ENCODE measurements at regions not wholly inside any gene's neighbourhood (a gene's known extent, or its start where the extent isn't known, plus 50 kb on each side); places are given as distances from the start of the nearest gene placed in this dataset.
"Not testable (repeated sequence)": the region's sequence is repeated elsewhere in the genome, so short reads cannot be mapped to it uniquely, and the experiment has no call there.

- DNase-seq (ENCODE audit: extremely low spot score) = no peak
- Histone ChIP-seq H3K27ac (ENCODE audit: low read depth) (no peak overlapping the region), H3K4me3 (ENCODE audit: low read depth, low read length) (no peak overlapping the region), H3K4me1 (ENCODE audit: insufficient read depth) (no peaks in the 10 kb centered on the region), H3K36me3 (ENCODE audit: insufficient read depth) (no peaks in the 10 kb centered on the region)
- WGBS = 47% methylated on average over 3 of the region's 3 CpGs
These were observed 102.6 kb downstream of the CAAP1 start for GRCh38 chr9:26789959-26790358.

DNA sequence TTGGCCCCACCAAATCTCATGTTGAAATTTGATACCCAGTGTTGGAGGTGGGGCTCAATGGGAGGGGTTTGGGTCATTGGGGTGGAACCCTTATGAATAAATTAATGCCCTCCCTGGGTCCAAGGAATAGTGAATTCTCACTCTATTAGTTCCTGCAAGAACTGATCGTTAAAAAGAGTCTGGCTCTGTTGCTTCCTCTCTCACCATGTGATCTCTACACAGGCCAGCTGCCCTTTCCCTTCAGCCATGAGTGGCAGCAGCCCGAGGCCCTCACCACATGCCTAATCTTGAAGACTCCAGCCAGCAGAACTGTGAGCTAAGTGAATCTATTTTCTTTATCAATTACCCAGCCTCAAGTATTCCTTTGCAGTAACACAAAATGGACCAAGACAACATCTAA lies 106.0 kb downstream of the CAAP1 start:
- DNase-seq (ENCODE audit: extremely low spot score) = no peak
- 42% methylated on average over 2 of the region's 2 CpGs for WGBS
- no peaks in the 10 kb centered on the region for H3K36me3 ChIP-seq (ENCODE audit: insufficient read depth)
- H3K4me3 ChIP-seq (ENCODE audit: low read depth, low read length) = no peak overlapping the region
- H3K4me1 ChIP-seq (ENCODE audit: insufficient read depth) = no peaks in the 10 kb centered on the region
- no peak overlapping the region for H3K27ac ChIP-seq (ENCODE audit: low read depth)

GRCh38 chr9:26782899-26783298 lies 109.7 kb downstream of the CAAP1 start:
- 52% methylated on average over 1 of the region's 1 CpG for WGBS

GRCh38 chr9:26781906-26782305 lies 110.7 kb downstream of the CAAP1 start:
- Histone ChIP-seq H3K4me3 (ENCODE audit: low read depth, low read length) (no peak overlapping the region), H3K36me3 (ENCODE audit: insufficient read depth) (no peaks in the 10 kb centered on the region), H3K27ac (ENCODE audit: low read depth) (no peak overlapping the region), H3K4me1 (ENCODE audit: insufficient read depth) (no peaks in the 10 kb centered on the region)
- 0% methylated on average over 1 of the region's 1 CpG for WGBS
- no peak for DNase-seq (ENCODE audit: extremely low spot score)

More at GRCh38 chr9:26782899-26783298, 109.7 kb downstream of the CAAP1 start:
- no peak overlapping the region for H3K4me3 ChIP-seq (ENCODE audit: low read depth, low read length)
- no peaks in the 10 kb centered on the region for H3K4me1 ChIP-seq (ENCODE audit: insufficient read depth)
- DNase-seq (ENCODE audit: extremely low spot score) = no peak
- H3K36me3 ChIP-seq (ENCODE audit: insufficient read depth) = no peaks in the 10 kb centered on the region
- no peak overlapping the region for H3K27ac ChIP-seq (ENCODE audit: low read depth)

DNA sequence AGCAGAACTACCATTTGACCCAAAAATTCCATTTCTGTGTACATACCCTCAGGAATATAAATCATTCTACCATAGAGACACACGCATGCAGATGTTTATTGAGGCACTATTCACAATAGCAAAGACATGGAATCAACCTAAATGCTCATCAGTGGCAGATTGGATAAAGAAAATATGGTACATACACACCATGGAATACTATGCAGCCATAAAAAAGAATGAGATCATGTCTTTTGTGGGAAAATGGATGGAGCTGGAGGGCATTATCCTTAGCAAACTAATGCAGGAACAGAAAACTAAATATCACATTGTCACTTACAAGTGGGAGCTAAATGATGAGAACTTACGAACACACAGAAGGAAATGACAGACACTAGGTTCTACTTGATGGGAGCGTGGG lies 112.3 kb downstream of the CAAP1 start:
- 76% methylated on average over 3 of the region's 3 CpGs for WGBS
- not testable (repeated sequence) for H3K4me3 ChIP-seq (ENCODE audit: low read depth, low read length); H3K4me1 ChIP-seq (ENCODE audit: insufficient read depth); DNase-seq (ENCODE audit: extremely low spot score); H3K27ac ChIP-seq (ENCODE audit: low read depth); H3K36me3 ChIP-seq (ENCODE audit: insufficient read depth)

DNA sequence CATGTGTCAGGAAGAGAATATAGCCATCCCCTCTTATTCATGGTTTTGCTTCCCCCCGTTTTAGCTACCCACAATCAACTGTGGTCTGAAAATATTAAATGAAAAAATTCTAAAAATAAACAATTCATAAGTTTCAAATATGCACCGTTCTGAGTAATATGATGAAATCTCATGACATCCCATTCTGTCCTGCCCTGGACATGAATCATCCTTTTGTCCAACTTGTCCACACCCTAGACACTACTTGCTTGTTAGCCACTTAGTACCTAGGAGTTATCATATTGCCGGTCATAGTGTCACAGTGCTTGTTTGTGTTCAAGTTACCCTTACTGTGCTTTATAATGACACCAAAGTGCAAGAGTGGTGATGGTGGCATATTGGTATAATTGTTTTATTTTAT lies 113.5 kb downstream of the CAAP1 start:
- H3K4me1 ChIP-seq (ENCODE audit: insufficient read depth) = no peaks in the 10 kb centered on the region
- 81% methylated on average over 3 of the region's 3 CpGs for WGBS
- H3K27ac ChIP-seq (ENCODE audit: low read depth) = no peak overlapping the region
- no peaks in the 10 kb centered on the region for H3K36me3 ChIP-seq (ENCODE audit: insufficient read depth)
- no peak for DNase-seq (ENCODE audit: extremely low spot score)
- H3K4me3 ChIP-seq (ENCODE audit: low read depth, low read length) = no peak overlapping the region

GRCh38 chr9:26775391-26775790 lies 117.2 kb downstream of the CAAP1 start:
- Histone ChIP-seq H3K27ac (ENCODE audit: low read depth) (no peak overlapping the region), H3K4me1 (ENCODE audit: insufficient read depth) (no peaks in the 10 kb centered on the region), H3K36me3 (ENCODE audit: insufficient read depth) (no peaks in the 10 kb centered on the region), H3K4me3 (ENCODE audit: low read depth, low read length) (no peak overlapping the region)
- 55% methylated on average over 3 of the region's 3 CpGs for WGBS
- DNase-seq (ENCODE audit: extremely low spot score) = no peak

GRCh38 chr9:26773056-26773455 lies 119.5 kb downstream of the CAAP1 start:
- Histone ChIP-seq H3K36me3 (ENCODE audit: insufficient read depth) (no peaks in the 10 kb centered on the region), H3K4me1 (ENCODE audit: insufficient read depth) (no peaks in the 10 kb centered on the region), H3K27ac (ENCODE audit: low read depth) (no peak overlapping the region), H3K4me3 (ENCODE audit: low read depth, low read length) (no peak overlapping the region)
- 60% methylated on average over 4 of the region's 4 CpGs for WGBS
- no peak for DNase-seq (ENCODE audit: extremely low spot score)

DNA sequence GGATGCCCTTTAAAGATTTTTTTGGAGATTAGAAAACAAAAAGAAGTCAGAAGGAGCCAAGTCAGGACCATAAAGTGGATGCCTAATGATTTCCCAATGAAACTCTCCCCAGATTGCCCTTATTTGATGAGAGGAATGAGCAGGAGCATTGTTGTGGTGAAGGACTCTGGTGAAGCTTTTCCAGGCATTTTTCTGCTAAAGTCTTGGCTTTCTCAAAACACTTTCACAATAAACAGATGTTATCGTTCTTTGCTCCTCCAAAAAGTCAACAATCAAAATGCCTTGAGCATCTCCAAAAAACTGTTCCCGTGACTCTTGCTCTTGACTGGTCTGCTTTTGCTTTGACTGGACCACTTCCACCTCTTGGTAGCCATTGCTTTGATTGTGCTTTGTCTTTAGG lies 121.8 kb downstream of the CAAP1 start:
- Histone ChIP-seq H3K36me3 (ENCODE audit: insufficient read depth) (no peaks in the 10 kb centered on the region), H3K27ac (ENCODE audit: low read depth) (no peak overlapping the region), H3K4me3 (ENCODE audit: low read depth, low read length) (no peak overlapping the region), H3K4me1 (ENCODE audit: insufficient read depth) (no peaks in the 10 kb centered on the region)
- no peak for DNase-seq (ENCODE audit: extremely low spot score)
- WGBS = 34% methylated on average over 2 of the region's 2 CpGs

DNA sequence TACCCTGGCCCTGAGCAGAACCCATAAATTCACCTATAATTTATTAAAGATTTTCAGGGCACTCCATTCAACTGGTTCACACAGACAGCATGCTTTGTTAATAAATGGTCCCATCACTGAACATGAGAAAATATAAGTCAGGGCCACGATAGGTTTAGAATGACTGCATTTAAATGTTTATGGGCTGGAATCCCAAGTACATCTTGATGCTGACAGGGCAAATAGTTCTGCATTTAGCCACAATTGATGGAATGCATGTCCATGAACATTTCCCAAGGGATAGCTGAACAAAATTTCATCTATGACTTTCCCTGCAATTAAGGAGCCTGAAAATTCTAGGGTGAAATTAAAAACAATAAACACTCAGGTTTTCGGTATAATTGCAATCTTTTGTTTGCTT lies 124.5 kb downstream of the CAAP1 start:
- Histone ChIP-seq H3K4me3 (ENCODE audit: low read depth, low read length) (no peak overlapping the region), H3K4me1 (ENCODE audit: insufficient read depth) (no peaks in the 10 kb centered on the region), H3K27ac (ENCODE audit: low read depth) (no peak overlapping the region), H3K36me3 (ENCODE audit: insufficient read depth) (no peaks in the 10 kb centered on the region)
- WGBS = 74% methylated on average over 2 of the region's 2 CpGs
- no peak for DNase-seq (ENCODE audit: extremely low spot score)

GRCh38 chr9:26760675-26761074 lies 131.9 kb downstream of the CAAP1 start:
- no peak overlapping the region for H3K4me3 ChIP-seq (ENCODE audit: low read depth, low read length)
- no peak overlapping the region for H3K27ac ChIP-seq (ENCODE audit: low read depth)
- 67% methylated on average over 2 of the region's 2 CpGs for WGBS
- H3K36me3 ChIP-seq (ENCODE audit: insufficient read depth) = no peaks in the 10 kb centered on the region
- no peak for DNase-seq (ENCODE audit: extremely low spot score)
- no peaks in the 10 kb centered on the region for H3K4me1 ChIP-seq (ENCODE audit: insufficient read depth)

GRCh38 chr9:26758655-26759054 lies 133.9 kb downstream of the CAAP1 start:
- no peak for DNase-seq (ENCODE audit: extremely low spot score)
- Histone ChIP-seq H3K27ac (ENCODE audit: low read depth) (no peak overlapping the region), H3K36me3 (ENCODE audit: insufficient read depth) (no peaks in the 10 kb centered on the region), H3K4me1 (ENCODE audit: insufficient read depth) (no peaks in the 10 kb centered on the region), H3K4me3 (ENCODE audit: low read depth, low read length) (no peak overlapping the region)
- 67% methylated on average over 6 of the region's 6 CpGs for WGBS

GRCh38 chr9:26756881-26757280 lies 135.7 kb downstream of the CAAP1 start:
- Histone ChIP-seq H3K4me3 (ENCODE audit: low read depth, low read length) (no peak overlapping the region), H3K27ac (ENCODE audit: low read depth) (no peak overlapping the region), H3K36me3 (ENCODE audit: insufficient read depth) (no peaks in the 10 kb centered on the region), H3K4me1 (ENCODE audit: insufficient read depth) (no peaks in the 10 kb centered on the region)
- no peak for DNase-seq (ENCODE audit: extremely low spot score)
- WGBS = 92% methylated on average over 2 of the region's 2 CpGs

DNA sequence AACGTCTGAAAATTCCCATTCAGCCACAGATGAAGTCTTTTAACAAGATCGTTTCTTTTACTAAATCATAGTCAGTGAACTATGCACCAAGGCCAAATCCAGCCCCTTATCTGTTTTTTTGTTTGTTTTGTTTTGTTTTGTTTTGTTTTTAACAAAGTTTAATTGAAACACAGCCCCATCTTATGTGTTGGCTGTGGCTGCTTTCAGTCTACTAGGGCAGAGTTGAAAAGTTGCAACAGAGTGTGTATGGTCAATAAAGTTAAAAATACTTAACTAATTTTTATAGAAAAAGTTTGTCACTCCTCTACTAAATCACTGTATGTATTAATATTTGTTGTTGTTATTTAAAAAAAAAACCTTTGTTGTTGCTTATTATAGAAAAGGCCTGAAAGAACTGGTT lies 137.1 kb downstream of the CAAP1 start:
- 42% methylated on average over 2 of the region's 2 CpGs for WGBS
- no peak overlapping the region for H3K4me3 ChIP-seq (ENCODE audit: low read depth, low read length)

DNA sequence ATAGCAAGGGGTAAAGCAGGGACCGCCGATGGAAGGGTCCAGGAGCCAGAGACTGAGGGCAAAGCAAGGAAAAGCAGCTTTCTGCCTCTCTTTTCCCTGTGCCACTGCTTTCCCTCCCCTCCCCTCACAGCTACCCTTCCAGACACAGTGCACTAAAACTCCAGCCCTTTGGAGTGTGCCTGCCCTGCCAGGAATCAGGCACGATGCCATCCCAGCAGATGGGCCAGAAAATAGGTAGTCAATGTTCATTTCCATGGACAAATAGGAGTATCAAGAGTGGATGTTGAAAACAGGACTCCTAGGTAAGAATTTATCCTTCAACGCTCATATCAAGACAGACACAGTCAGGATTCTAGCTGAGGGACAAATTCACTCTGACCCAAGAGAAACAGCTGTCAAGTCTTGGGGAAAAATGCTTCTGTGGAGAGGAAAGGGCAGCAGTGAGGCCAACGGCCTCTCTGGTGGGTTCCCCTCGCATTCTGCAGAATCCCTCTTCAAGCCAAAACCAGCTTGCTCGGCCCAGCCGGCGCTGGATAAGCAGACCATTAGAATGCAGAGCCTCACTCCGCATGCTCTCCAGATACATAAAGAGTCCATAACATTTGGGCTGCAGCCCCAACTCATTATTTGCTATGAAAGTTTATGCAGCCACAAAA lies 138.0 kb downstream of the CAAP1 start:
- Histone ChIP-seq H3K4me1 (ENCODE audit: insufficient read depth) (no peaks in the 10 kb centered on the region), H3K27ac (ENCODE audit: low read depth) (no peak overlapping the region), H3K36me3 (ENCODE audit: insufficient read depth) (no peaks in the 10 kb centered on the region), H3K4me3 (ENCODE audit: low read depth, low read length) (no peak overlapping the region)
- DNase-seq (ENCODE audit: extremely low spot score) = no peak
- WGBS = 82% methylated on average over 10 of the region's 10 CpGs

More for the DNA sequence above, 137.1 kb downstream of the CAAP1 start:
- H3K27ac ChIP-seq (ENCODE audit: low read depth) = no peak overlapping the region
- no peak for DNase-seq (ENCODE audit: extremely low spot score)
- H3K4me1 ChIP-seq (ENCODE audit: insufficient read depth) = no peaks in the 10 kb centered on the region
- H3K36me3 ChIP-seq (ENCODE audit: insufficient read depth) = no peaks in the 10 kb centered on the region
